Activated CD4-positive, alpha-beta T cell treated with anti-CD3 and anti-CD28 coated beads, Interleukin-10, Interleukin-2, amounts not matched to agents 100 ng/mL and 50 ng/mL, durations not matched to agents 16 hours and 8 hours (primary cell): ENCODE measurements at regions not wholly inside any gene's neighbourhood (a gene's known extent, or its start where the extent isn't known, plus 50 kb on each side); places are given as distances from the start of the nearest gene placed in this dataset.

ENCODE experiments used
- DNase-seq: peaks from one replicate; pipeline ENCODE4 v3.0.0-alpha.2; 2020

DNA sequence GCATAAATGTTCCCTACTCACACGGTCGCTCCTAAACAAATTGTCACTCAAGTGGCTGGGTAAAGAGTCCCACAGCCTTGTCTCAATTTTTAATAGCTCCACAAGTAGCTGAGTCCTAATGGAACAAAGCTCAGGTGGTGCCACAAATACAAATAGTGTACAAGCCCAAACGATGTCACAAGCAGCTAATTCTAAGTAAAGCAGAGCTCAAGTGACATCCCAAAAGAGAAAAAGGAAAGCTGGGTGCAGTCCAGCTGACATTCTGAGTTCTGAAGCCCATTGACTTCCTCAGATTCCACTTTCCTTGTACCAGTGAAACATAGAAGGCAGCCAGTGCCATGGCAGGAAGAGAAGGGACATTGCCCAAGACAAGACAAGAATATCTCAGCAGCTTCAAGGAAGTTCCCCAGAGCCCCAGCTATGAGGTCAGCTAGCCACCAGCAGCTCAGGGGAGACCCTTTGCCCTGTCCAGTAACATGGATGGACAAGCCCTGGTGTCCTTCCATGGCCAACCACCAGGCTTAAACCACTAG lies 231.2 kb upstream of the SGCD start:
- DNase-seq, result no peak

DNA sequence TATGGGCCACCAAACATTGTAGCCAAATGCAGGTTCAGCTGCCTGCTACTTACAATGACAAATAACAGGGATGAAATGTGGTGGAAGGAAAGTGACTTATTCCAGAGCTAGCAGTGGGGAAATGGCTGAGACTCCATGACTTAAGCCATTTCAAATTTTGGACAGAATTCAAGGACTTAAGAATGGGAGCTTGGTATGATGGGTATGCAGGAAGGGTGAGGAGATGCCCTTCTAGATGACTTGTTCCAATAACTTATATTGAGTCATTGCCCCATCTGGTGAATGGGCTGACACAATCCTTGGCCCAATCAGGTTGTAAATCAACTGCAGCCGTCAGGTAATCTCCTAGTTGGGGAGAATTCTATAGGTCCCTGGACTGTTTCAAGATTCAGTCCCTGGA lies 230.7 kb upstream of the SGCD start:
- no peak for DNase-seq

DNA sequence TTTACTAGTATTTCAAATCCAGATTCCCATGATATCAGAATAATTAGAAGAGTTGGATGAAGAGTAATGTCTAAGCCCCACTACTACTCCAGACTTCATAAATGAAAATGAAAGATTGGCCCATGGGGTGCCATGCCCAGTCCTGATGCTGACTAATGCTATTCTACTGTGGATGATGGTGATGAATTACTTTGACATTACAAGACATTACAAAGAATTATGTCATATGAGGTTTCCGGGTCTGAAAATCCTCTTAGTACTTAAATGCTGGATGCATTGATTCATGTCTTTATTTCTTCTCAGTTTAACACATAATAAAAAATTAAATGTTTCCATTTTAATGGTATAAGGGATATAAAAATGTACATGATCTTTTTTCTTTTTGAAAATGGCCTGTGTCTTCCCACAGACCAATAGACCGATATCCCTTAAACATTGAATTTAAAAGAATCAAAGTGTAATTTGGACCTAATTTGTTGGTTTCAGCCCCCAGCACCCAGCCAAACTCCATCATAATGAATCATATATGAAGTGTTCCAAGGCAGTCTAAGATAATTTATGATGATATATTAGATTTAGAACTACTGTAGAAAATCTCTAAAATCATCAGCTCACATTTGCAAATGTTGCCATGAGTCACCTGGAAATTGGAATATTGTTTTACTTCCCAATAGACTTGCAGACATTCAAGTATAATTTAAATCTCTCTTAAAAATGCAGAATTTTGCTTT lies 223.6 kb upstream of the SGCD start:
- no peak for DNase-seq

DNA sequence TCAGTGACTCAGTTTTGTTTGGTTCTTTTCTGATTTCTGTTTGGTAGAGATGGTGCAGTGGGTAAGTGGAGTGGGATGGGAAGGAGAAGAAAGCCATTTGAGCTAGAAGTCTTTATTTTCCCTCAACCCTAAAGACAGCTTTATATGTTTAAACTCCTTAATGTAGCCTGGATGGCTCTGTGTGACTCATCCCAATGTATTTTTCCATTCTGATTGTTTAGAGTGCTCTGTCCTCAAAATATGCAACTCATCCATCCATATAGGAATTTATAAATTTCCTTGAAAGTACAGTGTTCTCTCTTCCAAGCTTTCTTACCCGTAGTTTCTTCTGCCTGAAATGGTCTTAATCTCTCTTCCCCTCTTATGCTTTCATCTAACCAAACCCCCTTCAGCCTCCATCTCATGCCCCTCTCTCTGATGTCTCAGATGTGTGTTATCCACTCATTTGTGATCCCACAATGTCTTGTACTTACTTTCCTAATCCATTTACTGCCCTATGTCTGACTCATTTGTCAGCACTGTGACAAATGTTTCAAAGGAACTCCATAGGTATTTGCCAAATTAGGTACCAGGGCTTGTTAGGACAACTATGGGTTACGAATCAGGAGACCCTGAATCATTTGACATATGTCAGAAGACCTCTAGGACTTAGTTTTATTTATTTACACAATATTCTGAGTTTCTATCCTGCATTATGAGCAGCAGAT lies 217.5 kb upstream of the SGCD start:
- DNase-seq, result no peak

DNA sequence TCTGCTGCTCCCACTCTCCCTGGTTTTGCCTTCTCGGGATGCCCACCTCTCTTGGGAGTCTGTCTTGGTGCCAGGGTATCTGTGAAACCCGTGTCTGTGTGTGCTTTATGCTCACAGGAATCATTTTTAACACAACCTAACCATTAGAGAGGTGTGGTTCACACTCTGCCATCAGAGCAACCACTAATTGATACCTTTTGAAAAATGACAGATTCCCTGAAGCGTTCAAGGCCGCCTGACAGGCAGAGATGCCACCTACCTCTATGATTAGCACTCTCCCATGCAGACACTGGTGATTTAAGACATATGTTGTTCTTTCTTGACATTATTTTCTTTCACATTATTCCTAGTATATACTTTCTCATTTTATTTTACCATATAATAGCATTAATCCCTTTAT lies 207.3 kb upstream of the SGCD start:
- DNase-seq, result no peak

DNA sequence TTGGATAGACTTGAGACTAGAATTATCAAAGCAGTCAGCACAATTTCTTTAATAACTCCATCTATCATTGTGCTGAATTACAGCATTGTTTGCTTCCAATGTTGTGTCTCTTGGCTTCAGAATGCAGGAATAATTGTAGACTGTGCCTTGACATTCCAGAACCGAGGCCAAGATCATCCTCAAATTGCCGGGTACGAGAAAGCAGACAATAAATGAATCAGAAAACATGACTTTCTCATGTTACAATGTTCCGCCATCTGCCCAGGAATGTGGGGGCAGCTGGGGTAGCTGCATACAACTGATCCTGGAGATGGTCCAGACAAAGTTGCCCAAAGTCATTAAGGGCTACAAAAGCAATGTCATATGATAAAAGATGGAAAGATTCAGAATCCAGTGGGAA lies 206.2 kb upstream of the SGCD start:
- DNase-seq, result no peak

DNA sequence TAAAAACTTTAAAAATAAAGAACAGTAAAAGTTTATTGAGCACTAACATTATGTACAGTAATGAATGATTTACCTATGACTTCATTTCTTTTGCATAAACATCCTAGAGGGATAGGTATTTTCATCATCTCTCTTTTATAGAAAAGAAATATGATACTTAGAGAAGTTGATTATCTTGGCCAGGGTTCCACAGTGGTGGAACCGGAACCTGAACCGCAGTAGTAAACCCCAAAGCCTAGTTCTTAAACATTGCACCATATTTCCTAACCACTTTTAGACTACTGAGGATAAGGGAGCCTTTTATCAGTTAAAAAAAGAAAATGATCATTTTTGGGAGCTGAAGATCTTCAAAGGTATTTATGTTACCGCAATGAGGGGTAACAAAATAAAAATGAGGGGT lies 205.7 kb upstream of the SGCD start:
- no peak for DNase-seq

DNA sequence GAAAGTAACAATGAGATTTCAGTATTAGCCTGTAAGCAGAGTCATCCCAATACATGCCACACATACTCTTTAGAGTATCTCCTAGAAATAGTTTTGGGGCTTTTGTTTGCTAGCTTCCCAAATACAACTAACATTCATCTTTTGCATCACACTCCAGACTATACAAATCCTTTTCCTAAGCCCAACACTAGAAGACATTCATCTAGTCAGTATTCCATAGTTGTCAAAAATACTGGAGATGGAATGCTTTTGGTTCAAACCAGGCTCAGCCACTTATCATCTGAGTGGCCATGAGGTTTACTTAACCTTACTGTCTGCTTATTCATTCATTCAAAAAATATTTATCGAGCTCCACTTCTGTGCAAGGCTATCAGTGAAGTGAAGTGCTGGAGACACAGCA lies 205.1 kb upstream of the SGCD start:
- DNase-seq, result no peak

DNA sequence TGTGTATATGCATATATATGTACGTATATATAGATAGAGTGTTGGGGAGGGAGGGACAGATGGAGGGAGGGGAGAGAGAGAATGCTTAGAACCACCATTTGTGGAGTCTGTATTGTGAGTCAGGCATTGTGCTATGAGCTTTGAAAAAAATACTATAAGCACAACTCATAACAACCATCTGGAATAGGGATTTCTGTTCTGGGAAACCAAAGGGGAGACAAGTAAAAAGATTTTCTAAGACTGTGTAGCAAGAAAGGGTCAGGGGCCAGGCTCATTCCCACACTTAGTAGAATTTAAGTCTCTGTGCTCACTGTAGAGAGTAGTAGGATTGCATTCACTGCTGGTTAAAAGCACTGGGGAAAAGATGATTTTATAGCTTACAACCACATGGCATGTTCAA lies 202.3 kb upstream of the SGCD start:
- DNase-seq, result no peak

DNA sequence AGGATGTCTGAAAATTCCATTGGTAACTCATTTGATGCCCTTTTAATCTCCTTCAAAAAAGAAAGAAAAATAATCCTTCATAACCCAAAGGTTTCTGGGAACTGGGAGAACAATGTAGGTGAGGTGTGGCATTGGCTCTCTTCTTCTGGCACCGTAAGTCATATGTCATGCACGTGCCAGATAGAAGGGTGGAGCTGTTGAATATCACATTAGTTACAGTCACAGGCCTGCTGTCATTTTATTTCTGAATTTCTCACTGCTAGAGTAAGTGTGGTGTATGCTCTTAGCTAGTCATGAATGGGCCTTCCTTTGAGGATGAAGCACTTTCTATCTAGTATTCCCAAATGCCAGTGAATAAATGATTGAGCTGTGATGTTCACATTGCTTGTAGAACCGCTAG lies 201.8 kb upstream of the SGCD start:
- DNase-seq, result no peak

DNA sequence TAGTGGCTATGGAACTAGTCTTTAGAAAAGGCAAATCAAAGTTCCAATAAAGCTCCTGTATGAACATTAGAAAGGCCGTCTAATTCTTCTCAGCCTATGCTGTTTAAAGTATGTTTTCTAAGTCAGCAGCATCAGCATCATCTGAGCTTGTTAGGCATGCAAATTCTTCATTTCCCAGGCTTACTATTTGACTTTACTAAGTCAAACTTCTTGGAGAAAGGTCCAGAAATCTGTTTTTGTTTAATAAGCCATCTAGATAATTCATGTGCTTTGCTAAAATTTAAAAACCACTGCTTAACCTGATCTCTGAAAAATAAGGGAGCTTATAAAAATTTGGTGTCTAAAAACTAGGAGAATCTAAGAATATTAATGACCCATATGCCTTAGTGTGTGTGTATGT lies 200.2 kb upstream of the SGCD start:
- DNase-seq, result no peak

DNA sequence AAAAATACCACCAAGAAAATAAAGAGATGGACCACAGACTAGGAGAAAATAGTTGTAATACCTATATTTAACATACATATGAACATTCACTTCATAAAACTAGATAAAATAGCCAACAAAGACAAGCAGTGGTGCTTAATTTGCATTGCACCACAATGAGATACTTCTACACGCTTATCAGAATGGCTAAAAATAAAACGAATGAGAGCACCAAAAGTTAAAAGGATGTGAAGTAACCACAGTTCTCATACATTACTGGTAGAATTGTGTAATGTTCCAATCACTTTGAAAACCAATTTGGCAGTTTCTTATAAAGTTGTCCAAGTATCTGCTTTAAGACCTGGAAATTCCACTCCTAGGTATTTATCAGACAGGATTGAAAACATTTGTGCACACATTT lies 198.9 kb upstream of the SGCD start:
- DNase-seq, result no peak

DNA sequence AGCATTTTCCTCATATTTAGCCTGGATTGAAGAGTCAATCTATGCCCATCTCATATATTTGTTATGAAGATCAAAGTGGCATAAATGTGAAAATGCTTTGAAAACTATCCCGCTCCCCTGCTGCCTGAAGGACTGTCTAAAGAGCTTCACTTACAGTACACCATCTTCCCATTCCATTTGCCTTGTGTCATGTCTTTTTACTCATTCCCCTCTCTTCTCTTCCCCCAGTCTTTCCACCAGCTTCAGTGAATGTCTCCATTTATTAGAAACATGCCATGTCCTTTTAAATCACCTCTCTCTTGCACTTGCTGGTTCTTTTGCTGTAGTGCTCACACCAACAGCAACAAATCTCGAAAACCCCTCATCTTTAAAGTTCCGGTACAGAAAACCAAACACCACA lies 192.7 kb upstream of the SGCD start:
- DNase-seq, result no peak

DNA sequence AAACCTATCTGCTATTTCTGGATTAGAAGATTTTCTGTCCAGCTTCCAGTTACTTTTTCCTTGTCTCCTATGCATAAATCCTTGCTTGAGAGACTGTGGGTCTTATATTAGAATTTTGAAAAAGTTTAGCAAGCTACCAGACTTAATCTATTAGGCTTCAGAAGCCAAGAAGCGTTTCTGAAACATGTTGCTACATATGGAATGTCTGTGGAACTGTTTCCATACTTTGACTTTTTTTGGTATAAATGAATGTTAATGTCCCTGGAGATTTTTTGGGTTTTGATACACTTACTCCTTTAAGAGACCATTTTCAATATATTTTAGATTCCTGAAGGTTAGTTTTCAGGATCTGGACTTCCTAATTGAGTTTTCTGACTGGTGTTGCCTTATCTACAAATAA lies 191.4 kb upstream of the SGCD start:
- no peak for DNase-seq

DNA sequence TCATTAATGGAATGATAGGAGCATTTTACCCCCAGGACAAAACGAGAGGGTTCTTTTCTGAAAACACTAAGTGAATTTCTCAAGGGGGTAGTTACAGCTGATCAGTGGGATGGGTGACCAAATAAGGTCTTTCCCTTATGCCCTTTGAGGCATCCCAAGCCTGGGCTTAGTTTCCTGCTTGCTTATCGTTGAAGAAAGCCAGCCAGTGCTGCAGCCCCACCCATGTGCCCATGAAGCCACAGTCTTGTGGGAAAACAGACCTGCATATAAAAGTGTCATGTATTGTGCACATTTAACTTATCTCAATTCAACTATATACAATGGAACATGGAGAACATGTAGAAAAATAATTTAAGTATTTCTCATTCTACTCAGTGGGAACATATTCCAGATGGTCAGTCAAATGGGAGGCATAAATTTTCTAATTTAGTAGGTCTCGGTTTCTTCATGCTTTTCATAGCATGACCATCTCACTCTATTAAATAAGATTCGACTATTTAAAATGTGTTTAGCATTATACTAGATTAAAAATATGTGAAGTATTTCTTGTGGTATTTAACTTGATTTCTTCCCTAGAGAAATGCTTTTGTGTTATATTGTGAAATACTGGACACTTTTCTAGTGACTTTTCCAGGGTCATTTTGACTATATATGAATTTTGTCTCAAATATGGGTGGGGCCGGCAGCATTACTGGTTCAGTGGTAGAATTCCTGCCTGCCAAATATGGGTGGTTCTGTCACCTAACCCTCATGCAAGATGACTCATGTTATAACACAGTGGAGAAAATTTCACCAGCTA lies 189.7 kb upstream of the SGCD start:
- no peak for DNase-seq

DNA sequence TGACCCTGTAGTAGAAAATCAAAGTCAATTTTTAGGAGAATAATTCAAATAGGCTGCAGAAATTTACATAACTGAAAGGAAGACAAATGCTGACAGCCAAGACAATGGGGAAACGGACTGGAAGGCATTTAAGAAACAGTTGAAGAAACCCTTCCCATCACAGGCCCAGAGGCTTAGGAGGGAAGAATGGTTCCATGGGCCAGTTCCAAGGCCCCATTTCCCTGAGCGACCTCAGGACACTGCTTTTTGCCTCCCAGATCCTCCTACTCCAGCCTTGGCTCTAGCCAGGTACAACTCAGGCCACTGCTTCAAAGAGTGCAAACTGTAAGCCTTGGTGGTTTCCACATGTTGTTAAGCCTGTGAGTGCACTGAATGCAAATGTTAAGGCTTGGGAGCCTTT lies 184.1 kb upstream of the SGCD start:
- no peak for DNase-seq

DNA sequence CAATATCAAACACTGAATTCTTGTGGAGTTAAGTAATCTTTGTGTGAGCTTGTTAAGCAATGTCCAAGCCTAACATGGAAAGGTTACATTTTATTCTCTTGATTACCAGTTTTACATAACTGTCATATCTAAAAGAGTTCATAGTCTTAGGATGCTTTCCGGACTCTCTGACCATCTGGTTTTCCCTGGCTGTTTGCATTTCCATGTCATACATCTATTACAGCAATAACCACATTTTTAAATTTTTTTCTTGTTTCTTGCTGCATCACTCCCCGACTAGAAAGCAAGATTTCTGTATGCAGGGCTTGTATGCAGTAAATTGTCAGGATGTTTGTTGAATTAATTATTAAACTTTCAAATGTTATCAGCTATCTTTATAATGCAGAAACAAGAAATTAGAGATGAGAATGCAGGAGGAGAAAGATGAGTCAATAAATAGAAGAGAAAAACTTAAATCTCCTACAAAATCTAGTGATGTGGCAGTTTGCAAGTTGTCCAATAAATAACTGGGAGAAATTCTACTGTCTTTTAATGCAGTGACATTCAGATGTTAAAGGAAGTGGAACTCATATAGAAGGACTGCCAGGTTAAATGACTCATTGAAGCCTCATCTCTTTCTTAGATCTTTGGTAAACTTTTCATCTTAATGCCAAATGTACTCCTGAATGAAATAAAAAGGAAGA lies 179.6 kb upstream of the SGCD start:
- DNase-seq, result no peak

DNA sequence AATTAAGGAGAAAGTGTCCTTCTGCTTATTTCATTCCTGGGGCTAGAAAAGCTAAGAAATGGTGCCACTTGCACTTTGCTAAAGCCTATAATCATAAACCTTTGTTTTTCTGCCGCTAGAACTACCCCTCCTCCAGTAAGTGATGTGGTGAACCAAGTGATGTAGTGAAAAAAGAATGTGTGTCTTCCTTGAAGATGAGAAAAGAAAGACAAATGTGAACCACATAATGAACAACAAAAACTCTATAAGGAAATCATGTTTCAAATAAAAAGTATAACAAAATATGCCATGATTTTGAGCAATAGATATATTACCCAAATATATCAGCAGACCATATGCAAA lies 179.0 kb upstream of the SGCD start:
- DNase-seq, result no peak

DNA sequence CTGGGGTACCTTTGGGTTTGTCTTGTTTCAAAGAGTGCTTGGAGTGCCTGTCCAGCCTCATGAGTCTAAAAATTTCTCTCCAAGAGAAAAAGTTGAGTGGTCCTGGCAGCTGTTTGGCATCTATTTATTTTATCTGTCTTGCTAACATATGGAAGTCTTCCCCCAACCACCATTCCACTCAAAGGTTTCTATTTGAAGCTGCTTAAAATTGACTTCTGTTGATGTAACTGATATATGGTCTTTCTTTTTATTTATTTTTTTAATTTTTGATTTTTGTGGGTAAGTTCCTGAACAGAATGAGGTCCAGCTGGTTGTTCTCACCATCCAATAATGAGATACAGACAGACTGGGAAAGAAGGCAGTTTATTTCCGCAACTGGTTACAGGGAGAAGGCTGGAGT lies 178.7 kb upstream of the SGCD start:
- DNase-seq, result no peak

DNA sequence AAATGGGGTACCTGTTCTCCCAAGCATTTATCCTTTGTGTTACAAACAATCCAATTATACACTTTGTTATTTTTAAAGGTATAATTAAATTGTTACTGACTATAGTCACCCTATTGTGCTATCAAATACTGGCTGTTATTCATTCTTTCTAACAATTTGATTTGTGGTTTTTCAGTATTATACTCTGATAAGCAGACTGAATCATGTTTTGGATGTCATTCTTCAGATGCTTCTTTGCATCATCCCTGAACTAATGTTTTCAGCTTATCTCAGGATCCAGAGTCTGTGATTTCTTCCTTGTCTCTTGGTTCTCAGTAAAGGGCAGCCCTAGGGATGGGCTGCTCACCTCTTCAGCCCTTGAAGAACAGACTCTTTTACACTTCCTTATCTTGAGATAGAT lies 177.8 kb upstream of the SGCD start:
- DNase-seq, result no peak

DNA sequence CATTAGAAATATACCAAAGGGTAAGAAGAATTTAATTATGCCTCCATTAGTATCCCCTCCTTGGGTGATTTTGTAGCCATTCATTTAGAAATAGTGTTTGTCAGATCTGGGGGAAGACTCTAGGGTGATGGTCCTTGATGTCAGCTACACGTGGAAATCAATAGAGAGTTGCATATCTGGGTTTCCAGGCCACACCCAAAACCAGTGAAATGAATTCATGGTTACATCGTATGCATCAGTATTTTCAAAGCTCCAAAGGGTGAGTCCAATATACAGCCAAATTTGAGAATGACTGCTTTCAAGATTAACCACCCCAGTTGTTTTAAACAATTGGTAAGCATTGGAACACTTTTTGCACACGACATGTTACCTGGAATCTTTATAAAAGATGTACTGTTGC lies 173.4 kb upstream of the SGCD start:
- DNase-seq, result no peak

DNA sequence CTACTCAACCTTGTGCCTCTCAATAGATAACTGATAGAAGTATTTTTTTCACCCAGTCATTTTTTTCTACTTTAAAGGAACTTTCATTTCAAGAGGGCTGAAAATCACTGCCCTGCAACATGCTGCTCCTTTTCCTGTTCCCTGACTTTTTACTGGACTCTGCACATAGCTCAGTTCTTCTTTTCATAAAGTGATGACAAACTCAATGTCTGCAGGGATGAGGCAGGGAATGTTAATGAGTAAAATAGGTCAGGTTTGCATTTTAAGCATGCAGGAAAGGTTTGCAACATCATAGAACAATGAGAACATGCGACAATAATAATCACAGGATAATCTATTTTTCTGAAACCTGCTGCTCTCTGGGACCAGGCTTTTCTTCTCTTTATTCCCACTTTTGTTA lies 172.2 kb upstream of the SGCD start:
- DNase-seq, result no peak

DNA sequence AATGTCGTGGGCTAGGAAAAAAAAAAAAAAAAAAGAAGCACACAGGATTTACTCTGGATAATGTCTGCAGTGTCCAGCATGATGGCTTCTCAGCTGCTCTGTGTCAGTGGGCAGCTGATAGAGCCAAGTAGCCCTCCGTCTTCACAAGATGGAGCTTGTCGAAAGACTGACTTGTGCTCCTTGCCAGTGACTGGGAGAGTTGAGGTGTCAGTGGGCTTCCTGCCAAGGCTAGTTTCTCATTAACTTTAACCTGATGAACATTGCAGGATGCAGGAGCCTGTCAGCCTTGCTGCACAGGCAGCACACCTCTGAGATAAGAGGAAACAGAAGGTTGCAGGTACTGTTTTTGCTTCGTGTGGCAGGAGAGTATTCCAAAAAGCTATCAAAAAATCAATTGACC lies 171.4 kb upstream of the SGCD start:
- no peak for DNase-seq

DNA sequence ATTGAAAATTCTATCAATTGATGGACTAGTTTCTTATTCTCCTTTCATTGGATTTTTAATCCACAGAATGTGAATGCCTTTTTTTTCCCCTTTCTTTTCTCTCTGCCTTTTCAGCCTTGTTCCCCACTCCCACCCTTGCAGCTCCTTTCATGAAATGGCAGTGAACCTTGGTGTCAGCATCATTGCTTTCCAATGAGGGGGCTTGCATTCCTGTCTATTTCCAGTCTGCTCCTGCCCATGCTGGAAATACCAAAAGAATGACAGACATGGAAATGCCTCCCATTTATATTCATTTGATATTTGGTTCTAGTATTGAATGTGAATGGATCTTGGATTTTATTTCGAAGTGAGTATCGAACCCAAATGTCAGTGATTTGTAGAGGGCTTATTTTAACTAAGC lies 162.7 kb upstream of the SGCD start:
- DNase-seq, result no peak
